DMS 273 (cell line): ENCODE measurements at regions not wholly inside any gene's neighbourhood (a gene's known extent, or its start where the extent isn't known, plus 50 kb on each side); places are given as distances from the start of the nearest gene placed in this dataset.
A peak's percentile ranks its signal among the peaks of the same experiment; 100 is the strongest.

Source experiments
- DNase-seq: peaks from one replicate; lab custom pipeline; 2025; ENCODE audit not compliant: unreplicated experiment; lab: John Stamatoyannopoulos, UW

GRCh38 chr2:145849466-145849865 lies 1329.5 kb upstream of the ZEB2 start:
- no peak for DNase-seq

- DNase-seq, result no peak
Observed at GRCh38 chr2:145846982-145847381, 1327.1 kb upstream of the ZEB2 start.

DNA sequence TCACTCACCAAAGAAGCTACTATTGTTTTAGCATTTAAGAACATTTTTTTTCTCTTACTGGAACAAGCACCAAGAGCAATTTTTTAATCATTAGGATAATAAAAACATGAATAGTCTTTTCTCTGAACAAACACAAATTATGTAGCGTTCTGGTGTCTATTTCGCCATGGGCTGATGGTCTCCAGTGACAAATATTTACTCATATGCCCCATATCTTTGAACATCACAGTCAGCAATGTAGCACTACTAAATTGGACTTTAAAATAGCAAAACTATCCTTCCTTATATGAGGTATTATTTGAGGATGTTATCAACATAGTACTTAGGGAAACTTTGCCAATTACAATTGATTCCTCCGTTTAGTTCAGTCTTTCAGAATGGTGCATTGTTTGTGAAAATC lies 1326.0 kb upstream of the ZEB2 start:
- no peak for DNase-seq

DNA sequence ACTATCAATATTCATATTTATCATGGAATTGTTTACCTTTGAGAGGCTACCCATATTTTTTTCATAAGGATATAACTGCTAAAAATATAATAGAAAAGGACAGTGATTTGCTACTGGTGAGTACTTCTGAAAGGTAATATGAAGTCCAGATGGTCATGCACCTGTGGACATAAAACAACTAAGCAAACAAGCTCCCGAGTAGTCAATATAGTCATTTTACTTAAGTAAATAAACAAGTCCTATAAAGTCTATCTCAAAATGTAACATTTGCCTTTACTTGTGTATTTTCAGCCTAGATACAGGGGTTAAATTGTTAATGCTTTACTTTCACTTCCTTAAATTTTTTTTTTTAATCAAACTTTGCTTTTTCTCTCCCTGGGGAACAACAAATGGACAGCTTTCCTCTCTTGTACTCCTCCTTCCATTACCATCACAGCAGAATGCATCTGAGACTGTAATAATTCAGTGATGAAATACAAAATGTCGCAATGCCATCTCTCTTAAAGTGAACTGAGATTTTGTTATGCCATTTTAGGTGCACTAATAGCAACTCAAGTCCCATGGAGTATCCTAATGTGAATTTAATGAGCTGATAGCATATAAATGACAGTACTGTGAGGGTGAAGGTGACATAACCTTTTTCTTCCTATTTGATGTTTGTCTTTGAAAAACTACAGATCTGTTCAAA lies 1325.4 kb upstream of the ZEB2 start:
- DNase-seq, result no peak

DNA sequence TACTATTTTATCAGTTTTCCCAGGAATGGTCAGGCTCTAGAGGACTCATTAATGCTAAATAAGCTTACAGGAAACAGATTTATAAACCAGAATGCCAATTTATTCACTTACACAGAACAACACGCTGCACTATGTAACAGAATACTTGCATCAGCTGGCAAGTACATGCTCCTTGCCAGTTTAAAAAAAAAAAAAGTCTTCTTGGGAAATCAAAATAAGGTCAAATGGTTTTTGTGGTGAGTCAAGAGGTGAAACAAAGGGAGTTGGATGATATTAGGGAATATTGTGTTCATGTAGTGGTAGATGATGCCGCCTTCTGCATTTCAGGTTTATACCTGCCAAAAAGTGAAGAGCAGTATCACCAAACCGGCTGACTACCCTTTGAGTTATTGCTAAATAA lies 1322.1 kb upstream of the ZEB2 start:
- DNase-seq, result peak; percentile 24

DNA sequence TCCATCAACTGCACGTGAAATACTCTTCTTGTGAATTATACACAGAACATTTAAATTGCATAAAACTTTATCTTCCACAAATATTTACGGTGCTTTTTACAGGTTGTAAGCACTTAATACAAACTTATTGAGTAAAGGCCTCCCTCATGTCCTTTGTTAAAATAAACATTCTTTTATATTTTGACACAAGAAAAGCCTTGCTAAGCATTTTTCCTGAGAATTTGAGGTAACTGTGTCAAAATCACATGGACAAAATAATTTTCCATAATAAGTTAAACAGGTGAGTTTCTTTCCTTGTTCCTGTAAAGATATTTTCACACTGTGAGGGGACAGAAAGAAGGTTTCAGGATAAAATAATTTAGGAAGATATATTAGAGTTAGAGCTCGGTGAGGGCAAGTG lies 1317.1 kb upstream of the ZEB2 start:
- DNase-seq, result no peak

DNA sequence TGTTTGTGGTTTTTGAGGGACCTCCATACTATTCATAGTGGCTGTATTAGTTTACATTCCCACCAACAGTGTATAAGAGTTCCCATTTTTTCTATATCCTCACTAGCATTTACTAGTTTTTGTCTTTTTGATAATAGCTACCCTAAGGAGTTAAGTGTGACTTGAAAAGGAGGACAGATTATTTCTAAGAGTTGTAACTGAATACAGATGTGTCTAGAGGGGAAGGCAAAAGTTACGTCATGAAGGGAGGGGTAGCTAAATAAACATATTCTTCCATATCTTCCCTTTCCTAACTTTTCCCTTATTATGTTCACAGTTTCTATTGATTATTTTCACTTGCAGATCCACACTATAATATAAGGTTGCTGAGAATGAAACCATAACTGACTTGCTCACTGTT lies 1315.7 kb upstream of the ZEB2 start:
- no peak for DNase-seq

DNA sequence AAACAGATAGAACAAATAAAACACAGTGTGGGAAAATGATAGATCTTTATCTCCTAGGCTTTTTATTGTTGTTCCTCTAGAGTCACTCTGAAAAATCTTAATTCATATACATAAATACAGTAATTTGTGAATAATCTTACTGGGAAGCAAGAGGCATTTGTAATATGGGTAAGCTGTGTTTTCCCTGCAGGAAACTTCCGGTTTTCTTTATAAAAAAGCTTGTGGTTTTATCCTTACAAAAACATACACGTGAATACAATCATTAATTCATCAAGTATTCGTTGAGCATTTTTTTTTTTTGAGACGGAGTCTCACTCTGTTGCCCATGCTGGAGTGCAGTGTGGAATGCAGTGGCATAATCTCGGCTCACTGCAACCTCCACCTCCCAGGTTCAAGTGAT lies 1312.8 kb upstream of the ZEB2 start:
- no peak for DNase-seq

DNA sequence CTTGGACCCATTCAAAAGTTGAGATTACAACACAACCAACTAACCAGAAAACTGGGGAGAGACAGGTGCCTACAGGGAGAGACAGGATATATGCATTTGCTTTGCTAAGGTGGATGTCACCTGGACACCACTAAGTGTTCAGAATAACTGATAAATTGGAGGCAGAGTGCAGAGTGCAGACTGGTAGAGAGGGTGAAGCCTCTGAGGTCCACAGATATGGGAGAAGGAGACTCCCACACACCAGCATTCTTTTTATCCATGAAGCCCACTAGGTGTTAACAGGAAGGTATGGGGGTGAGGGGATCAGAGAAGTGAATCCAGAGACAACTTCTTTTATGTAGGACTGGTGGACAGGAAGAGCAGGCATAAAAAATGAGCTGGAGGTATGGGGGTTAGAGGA lies 1310.0 kb upstream of the ZEB2 start:
- DNase-seq, result no peak

DNA sequence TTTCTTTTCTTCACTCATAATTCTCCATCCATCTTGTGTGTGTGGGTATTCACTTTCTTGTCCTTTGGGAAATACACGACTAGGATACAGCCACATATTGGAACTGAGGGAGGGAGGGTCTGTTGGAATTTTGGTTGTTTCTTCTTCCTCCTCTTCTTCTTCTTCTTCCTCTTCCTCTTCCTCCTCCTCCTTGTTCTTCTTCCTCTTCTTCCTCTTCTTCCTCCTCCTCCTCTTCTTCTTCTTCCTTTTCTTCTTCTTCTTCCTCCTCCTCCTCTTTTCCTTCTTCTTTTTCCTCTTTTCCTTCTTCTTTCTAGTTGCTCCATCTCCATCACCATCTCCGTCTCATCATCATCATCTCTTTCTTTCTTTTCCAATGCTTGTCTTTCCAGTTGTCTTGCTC lies 1307.3 kb upstream of the ZEB2 start:
- no peak for DNase-seq

GRCh38 chr2:145824384-145824783 lies 1304.5 kb upstream of the ZEB2 start:
- no peak for DNase-seq

- DNase-seq, result no peak
Observed at GRCh38 chr2:145822892-145823534, 1303.1 kb upstream of the ZEB2 start.

- DNase-seq, result no peak
Observed at GRCh38 chr2:145820651-145821050, 1300.7 kb upstream of the ZEB2 start.

DNA sequence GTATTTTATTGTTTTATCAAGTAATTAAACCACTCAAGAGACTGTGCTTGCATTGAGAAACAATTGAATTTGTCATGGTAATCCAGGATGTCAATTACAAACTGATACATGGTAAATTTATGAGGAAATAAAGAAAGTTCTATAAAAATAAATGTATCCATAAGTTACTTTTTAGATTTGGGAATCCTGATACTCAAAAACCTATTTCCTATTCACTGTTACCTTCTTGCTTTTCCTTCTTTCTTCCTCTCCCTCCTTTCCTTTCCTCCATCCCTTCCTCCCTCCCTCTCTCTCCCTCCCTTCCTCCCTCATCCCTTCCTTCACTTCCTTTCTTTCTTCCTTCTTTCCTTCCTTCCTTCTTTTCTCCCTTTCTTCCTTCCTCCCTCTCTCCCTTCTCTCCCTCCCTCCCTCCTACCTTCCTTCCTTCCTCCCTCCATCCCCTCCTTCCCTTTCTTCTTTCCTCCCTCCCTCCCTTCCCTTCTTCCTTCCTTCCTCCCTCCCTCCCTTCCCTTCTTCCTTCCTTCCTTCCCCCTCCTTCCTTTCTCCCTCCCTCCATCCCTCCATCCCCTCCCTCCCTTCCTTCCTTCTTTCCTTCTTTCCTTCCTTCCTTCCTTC lies 1299.1 kb upstream of the ZEB2 start:
- no peak for DNase-seq

DNA sequence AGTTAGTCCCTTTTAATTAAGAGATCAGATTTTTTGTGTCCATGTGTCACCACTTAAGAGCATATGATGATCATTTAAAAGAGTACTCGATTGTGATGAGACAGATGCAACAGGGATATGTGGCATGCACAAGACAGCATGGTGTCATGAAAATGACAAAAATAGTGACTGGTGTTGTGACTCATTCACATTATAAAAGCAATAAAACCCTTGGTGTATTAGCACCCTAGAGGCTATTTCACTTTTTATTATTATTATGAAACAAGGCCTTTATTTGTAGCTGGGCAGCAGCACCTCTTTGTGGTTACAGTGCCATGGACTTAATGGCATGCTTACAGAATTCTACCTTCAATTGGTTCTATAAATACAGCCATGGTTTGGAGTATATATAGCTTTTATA lies 1296.0 kb upstream of the ZEB2 start:
- DNase-seq, result no peak

GRCh38 chr2:145813481-145813880 lies 1293.6 kb upstream of the ZEB2 start:
- no peak for DNase-seq

- no peak for DNase-seq
Observed at GRCh38 chr2:145812165-145812554, 1292.2 kb upstream of the ZEB2 start.

DNA sequence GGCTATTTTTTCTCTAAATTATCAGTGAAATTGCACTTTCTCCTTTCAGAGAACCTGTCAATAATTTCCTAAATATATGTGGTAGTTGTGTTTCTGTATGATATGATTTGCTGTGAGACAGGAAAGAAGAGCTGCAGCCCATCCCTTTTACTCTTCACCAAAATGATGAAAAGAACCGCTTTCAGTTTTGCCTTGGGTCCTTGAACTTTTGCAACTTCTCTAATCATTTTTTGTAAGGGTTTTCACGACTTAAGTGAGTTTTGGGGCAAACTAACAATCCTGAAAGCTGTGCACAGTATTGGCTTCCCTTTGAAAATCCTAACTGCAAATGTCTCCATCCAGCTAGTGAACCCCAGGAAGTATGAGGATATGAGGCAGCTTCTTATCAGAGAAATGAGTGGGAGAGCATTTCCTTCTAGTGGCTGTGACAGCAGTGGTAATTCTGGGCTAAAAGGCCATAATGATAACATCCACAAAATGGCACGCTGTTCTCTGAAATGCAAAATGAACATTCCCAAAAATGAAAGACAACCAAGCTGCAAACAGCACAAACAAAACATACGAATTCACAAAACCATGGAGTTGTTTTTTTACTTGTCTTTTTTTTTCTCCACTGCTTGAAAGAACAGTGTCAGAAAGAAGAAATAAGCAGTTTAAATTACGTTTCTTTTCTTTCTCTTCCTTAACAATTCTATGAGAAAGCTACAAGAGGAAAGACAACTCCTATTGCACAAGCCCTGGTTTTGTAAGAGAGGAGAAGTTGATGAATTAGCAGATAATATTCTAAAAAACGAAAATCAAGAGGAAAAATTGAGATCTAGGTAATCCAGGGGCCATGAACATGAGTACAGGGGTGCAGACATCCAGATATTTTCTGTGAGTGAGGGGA lies 1291.6 kb upstream of the ZEB2 start:
- no peak for DNase-seq

- DNase-seq, result no peak
Observed at GRCh38 chr2:145807968-145808367, 1288.0 kb upstream of the ZEB2 start.

- DNase-seq, result no peak
Observed at GRCh38 chr2:145807554-145807953, 1287.6 kb upstream of the ZEB2 start.

DNA sequence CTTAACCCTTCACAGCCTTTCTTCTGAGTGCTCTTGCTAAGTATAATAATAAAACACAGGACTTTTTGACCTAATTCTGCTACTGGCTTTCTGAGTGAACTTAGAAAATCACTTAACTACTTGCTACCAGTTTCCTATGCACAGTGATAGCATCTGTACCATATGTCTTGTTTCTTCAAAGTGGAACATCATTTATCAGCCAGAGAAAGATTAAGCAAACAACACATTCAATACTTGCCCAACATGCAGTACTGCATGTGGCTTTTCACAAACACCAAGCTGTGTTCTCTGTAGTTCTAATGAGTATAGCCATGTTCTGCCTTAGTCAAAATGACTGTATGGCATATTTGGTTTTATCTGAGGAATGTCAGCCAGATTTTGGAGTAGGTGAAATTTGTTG lies 1286.6 kb upstream of the ZEB2 start:
- peak; percentile 23 for DNase-seq

DNA sequence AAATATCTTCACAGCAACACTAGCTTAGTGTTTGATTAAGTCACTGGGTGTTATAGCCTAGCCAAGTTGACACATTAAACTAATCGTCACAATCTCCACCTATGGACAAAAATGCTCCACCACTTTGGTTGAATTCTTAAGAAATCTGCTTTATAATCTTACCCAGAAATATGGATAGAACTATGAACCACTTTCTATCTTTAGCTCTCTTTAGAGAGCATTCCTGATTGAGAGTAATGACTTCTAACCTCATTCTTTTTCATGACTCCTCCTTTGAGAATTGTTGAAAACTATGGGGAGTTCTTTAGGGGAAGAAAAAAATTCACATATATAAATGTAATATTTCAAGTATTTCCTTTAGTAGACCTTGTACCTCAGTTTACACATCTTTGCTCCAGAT lies 1282.2 kb upstream of the ZEB2 start:
- DNase-seq, result no peak
